AG10803 (cell line): ENCODE measurements at regions not wholly inside any gene's neighbourhood (a gene's known extent, or its start where the extent isn't known, plus 50 kb on each side); places are given as distances from the start of the nearest gene placed in this dataset.

ENCODE experiments used
- DNase-seq: peaks from one replicate; pipeline ENCODE4 v3.0.0; 2010; ENCODE audit warnings: low read depth
- H3K4me3 ChIP-seq: 2 replicates; pipeline ENCODE4 v1.5.1; 2011; ENCODE audit warnings: mild to moderate bottlenecking, low read length, control low read depth
- TF ChIP-seq, protein P1 (sequence below): conservative IDR thresholded peaks from 2 replicates; pipeline ENCODE4 v1.5.1; 2011; ENCODE audit warnings: mild to moderate bottlenecking, low read length, control low read depth, inconsistent platforms

DNA sequence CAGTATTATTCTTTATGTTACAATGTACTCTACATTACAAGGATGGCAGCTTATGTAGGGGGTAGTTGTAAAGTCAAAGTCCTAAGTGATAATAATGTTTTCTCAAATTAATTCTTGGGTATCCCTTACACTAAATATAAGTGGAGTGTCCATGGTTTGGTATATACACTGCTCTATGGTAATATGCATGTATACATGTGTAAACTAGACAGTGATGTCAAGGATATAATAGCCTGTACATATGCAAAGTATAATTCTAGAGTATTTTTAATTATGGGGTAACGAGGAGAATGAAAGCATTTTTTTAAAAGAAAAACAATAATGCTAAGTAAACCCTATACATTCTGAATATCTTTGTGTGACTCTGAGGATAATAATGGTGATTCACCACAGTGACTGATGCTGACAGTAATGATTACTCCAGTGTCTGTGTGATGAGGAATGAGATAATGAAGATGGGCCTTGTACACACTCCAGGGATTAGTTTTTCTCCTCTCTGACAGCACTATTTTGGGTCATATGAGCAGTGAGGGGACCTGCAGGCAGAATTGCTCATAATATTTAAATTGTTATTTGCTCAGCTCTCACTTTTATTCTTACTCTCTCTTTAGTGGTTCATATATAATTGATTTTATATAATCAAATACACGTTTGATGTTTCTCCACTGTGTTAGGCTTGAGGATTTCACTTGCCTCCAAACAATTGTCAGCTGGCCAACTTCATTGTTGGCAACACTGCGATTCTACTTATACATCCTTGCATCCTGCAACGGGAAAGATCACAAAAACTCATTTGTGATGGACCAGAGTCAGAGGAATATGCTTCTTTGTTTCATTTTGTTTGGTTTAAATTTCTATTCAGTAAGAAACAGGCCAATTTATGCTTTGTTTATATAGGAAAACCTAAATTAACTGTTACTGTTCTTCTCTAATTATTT is 88.2 kb downstream of the NREP start:
- DNase-seq, result peak; percentile 9
- no peak overlapping the region for H3K4me3 ChIP-seq
- TF ChIP-seq, protein P1, sequence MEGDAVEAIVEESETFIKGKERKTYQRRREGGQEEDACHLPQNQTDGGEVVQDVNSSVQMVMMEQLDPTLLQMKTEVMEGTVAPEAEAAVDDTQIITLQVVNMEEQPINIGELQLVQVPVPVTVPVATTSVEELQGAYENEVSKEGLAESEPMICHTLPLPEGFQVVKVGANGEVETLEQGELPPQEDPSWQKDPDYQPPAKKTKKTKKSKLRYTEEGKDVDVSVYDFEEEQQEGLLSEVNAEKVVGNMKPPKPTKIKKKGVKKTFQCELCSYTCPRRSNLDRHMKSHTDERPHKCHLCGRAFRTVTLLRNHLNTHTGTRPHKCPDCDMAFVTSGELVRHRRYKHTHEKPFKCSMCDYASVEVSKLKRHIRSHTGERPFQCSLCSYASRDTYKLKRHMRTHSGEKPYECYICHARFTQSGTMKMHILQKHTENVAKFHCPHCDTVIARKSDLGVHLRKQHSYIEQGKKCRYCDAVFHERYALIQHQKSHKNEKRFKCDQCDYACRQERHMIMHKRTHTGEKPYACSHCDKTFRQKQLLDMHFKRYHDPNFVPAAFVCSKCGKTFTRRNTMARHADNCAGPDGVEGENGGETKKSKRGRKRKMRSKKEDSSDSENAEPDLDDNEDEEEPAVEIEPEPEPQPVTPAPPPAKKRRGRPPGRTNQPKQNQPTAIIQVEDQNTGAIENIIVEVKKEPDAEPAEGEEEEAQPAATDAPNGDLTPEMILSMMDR, result no peak

DNA sequence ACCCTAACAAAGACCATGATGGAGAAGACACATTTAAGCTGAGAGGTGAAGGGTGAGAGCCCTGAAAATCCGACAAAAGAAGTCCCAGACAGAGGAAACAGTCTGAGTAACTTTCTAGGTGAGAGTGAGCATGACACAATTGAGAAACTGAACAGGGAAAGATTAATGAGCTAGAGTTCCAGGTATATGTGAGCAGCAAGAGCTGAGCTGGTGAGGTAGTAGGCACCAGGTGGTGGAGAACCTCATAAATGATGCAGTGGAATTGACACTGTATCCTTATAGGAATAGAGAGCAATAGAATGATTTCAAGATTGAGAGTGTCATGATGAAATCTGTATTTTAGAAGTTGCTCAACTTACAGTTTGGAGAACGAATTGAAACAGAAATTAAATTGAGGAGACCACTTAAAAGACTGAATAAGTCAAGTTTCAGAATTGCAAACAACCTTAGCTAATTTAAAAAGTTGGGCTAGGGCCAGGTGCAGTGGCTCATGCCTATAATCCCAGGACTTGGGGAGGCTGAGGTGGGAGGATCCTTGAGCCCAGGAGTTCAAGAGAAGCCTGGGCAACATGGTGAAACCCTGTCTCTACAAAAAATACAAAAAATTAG is 89.8 kb downstream of the NREP start:
- TF ChIP-seq, protein P1, result no peak

DNA sequence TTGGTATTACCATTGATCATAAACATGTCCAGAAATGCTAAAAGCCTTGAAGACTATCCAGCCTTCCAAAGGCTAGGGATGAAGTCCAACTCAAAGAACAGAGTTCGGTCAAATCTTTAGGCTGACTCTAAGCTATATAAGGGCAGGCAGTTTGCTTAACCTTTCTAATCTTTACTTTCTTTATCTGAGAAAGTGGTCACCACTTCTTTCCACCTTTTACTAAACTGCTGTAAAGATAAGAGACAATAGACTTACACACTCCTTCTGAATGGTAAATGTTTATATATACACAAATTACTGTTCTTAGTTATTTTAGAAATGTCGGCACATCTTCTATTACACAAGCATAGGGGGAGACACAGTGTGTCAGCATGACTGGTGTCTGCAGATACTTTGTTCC is 100.4 kb downstream of the NREP start:
- TF ChIP-seq, protein P1, result no peak
- no peak for DNase-seq
- H3K4me3 ChIP-seq, result no peak overlapping the region

More for the DNA sequence above, 89.8 kb downstream of the NREP start:
- no peak overlapping the region for H3K4me3 ChIP-seq
- no peak for DNase-seq

DNA sequence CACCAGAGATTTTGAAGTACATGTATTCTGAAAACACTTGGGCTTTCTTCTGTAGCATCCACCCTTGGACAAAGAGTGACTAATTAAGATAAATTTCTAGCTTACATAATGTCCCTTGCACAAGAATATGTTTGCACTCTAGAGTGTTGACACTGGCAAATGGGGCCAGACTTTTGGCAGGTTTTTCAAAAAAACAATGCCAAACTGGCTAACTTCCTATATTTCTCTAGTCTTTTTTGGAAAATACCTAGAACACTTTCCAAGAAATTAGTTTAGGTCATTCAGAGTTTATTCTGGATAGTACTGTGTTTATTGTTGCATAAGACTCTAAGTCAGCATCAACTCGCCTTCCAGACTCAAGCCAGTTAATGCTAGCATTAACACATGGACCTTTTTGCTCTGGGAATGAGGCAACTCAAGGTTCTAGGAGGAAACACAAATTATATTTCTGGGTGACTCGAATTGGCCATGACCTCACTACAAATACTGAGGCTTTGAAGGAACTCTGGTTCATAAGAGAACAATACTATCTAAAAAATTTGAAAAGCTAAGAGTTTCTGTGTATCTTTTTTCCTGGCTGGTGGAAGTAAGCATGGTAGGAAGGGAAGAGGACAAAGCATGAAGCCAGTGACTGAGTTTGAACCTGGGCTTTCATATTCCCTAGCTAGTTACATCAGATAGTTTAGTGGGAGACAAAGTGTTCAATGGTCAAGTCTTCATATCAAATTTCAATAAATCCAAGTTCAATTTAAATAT is 101.6 kb downstream of the NREP start:
- TF ChIP-seq, protein P1, result no peak
- H3K4me3 ChIP-seq, result no peak overlapping the region
- DNase-seq, result peak; percentile 84

DNA sequence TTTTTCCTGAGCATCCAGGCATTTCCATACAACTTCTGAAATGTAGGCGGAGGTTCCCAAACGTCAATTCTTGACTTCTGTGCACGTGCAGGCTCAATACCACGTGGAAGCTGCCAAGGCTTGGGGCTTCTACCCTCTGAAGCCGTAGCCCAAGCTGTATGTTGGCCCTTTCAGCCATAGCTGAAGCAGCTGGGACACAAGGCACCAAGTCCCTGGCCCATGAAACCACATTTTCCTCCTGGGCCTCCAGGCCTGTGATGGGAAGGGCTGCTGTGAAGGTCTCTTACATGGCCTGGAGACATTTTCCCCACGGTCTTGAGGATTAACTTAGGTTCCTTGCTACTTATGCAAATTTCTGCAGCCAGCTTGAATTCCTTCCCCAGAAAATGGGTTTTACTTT is 103.6 kb downstream of the NREP start:
- TF ChIP-seq, protein P1, result no peak
- no peak overlapping the region for H3K4me3 ChIP-seq

DNA sequence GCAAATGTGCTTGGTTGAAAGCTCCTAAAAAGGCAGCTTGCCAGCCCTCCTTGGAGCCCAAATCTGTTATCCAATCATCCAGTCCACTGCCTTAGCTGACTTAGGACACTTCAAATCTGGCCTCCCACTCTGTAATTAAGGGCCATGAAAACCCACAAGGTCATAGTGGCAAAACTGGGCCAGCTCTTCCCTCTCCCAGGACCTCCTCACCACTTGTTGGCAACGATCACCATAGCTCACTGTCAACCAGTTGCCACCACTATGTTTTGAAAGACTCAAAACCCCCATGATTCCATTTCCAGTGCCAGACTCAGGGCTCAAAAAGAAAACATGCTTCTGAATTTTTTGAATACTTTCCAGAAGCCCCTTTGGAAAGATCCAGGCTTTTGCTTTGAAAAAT is 107.5 kb downstream of the NREP start:
- TF ChIP-seq, protein P1, result no peak
- DNase-seq, result no peak
- H3K4me3 ChIP-seq, result no peak overlapping the region

More for the DNA sequence above, 103.6 kb downstream of the NREP start:
- DNase-seq, result no peak
